MM.1S (cell line): ENCODE measurements at regions not wholly inside any gene's neighbourhood (a gene's known extent, or its start where the extent isn't known, plus 50 kb on each side); places are given as distances from the start of the nearest gene placed in this dataset.

Source experiments
- DNase-seq: peaks from one replicate; pipeline ENCODE4 v3.0.0-alpha.2; 2015
- H2AFZ ChIP-seq: fragments of 300-600 bp; sonication (generic); 2 replicates; pipeline ENCODE4 v1.6.0; 2016; ENCODE audit warnings: antibody characterized with exemption, low read length
- H3F3A ChIP-seq: fragments of 300-600 bp; sonication (generic); 2 replicates; pipeline ENCODE4 v1.6.1; 2016; ENCODE audit warnings: mild to moderate bottlenecking, antibody characterized with exemption, low read length, moderate library complexity, mixed read lengths; ENCODE audit not compliant: insufficient read depth
- H3K27ac ChIP-seq: fragments of 300-600 bp; sonication (generic); 2 replicates; pipeline ENCODE4 v1.5.1; 2016; ENCODE audit warnings: mild to moderate bottlenecking, low read length
- H3K27me3 ChIP-seq: fragments of 300-600 bp; sonication (generic); replicated peaks from 2 replicates; pipeline ENCODE4 v1.6.0; 2016; ENCODE audit warnings: low read length; ENCODE audit not compliant: insufficient read depth
- H3K36me3 ChIP-seq: fragments of 300-600 bp; sonication (generic); replicated peaks from 2 replicates; pipeline ENCODE4 v1.6.1; 2016; ENCODE audit warnings: mild to moderate bottlenecking, low read length, mixed read lengths; ENCODE audit not compliant: insufficient read depth
- H3K4me1 ChIP-seq: fragments of 300-600 bp; sonication (generic); 2 replicates; pipeline ENCODE4 v1.6.1; 2016; ENCODE audit warnings: low read length, mixed read lengths
- H3K4me2 ChIP-seq: fragments of 300-600 bp; sonication (generic); 2 replicates; pipeline ENCODE4 v1.6.0; 2016; ENCODE audit warnings: low read depth, low read length
- H3K4me3 ChIP-seq: fragments of 300-600 bp; sonication (generic); 2 replicates; pipeline ENCODE4 v1.5.1; 2016; ENCODE audit warnings: low read length, mixed read lengths
- H3K79me2 ChIP-seq: fragments of 300-600 bp; sonication (generic); 2 replicates; pipeline ENCODE4 v1.6.1; 2016; ENCODE audit warnings: mixed run types, low read length, mixed read lengths
- H3K9ac ChIP-seq: fragments of 300-600 bp; sonication (generic); 2 replicates; pipeline ENCODE4 v1.6.1; 2016; ENCODE audit warnings: low read length, mixed read lengths
- H3K9me2 ChIP-seq: fragments of 300-600 bp; sonication (generic); replicated peaks from 2 replicates; pipeline ENCODE4 v1.6.1; 2016; ENCODE audit warnings: mild to moderate bottlenecking, low read length, mixed read lengths; ENCODE audit not compliant: insufficient read depth
- H3K9me3 ChIP-seq: fragments of 300-600 bp; sonication (generic); replicated peaks from 2 replicates; pipeline ENCODE4 v1.6.1; 2016; ENCODE audit warnings: mild to moderate bottlenecking, low read length, mixed read lengths; ENCODE audit not compliant: insufficient read depth
- H4K20me1 ChIP-seq: fragments of 300-600 bp; sonication (generic); 2 replicates; pipeline ENCODE4 v1.6.1; 2016; ENCODE audit warnings: mild to moderate bottlenecking, low read length, moderate library complexity, mixed read lengths; ENCODE audit not compliant: insufficient read depth
- EZH2 ChIP-seq: fragments of 300-600 bp; sonication (generic); optimal IDR thresholded peaks from 2 replicates; pipeline ENCODE3; 2017; ENCODE audit warnings: low read depth, mild to moderate bottlenecking, antibody characterized with exemption, low read length, mixed read lengths
- EZH2phosphoT487 ChIP-seq: fragments of 300-600 bp; sonication (generic); IDR thresholded peaks from 2 replicates; pipeline ENCODE4 v1.6.1; 2018; ENCODE audit warnings: antibody characterized with exemption, low read length
- TF ChIP-seq, protein P1 (sequence below): fragments of 300-600 bp; sonication (generic); IDR thresholded peaks from 2 replicates; pipeline ENCODE4 v1.5.1; 2016; ENCODE audit warnings: antibody characterized with exemption, low read length, mixed read lengths

DNA sequence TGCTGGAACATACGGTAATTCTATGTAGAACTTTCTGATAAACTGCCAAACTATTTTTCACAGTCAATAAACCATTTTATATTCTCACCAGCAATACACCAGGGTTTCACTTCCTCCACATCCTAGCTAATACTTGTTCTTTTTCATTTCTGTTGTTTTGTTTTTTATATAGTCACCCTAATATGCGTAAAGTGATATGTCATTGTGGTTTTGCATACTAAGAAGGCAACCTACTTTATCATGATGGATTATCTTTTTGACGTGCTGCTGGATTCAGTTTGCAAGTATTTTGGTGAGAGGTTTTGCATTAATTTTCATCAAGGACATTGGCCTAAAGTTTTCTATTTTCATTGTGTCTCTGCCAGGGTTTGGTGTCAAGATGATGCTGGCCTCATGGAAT is 1384.1 kb downstream of the UQCRFS1 start:
- H3K36me3 ChIP-seq: no peaks in the 10 kb centered on the region
- no peaks in the 10 kb centered on the region for H4K20me1 ChIP-seq
- H3K4me3 ChIP-seq: no peak overlapping the region
- no peak for DNase-seq
- H3F3A ChIP-seq: no peaks in the 10 kb centered on the region
- H3K27me3 ChIP-seq: no peaks in the 10 kb centered on the region
- no peak overlapping the region for H3K4me2 ChIP-seq
- H3K9me2 ChIP-seq: no peaks in the 10 kb centered on the region
- H3K4me1 ChIP-seq: no peaks in the 10 kb centered on the region
- no peak for TF ChIP-seq EZH2phosphoT487
- no peak overlapping the region for H3K9ac ChIP-seq
- no peak overlapping the region for H2AFZ ChIP-seq
- H3K27ac ChIP-seq: no peak overlapping the region
- H3K9me3 ChIP-seq: no peaks in the 10 kb centered on the region
- no peaks in the 10 kb centered on the region for H3K79me2 ChIP-seq

DNA sequence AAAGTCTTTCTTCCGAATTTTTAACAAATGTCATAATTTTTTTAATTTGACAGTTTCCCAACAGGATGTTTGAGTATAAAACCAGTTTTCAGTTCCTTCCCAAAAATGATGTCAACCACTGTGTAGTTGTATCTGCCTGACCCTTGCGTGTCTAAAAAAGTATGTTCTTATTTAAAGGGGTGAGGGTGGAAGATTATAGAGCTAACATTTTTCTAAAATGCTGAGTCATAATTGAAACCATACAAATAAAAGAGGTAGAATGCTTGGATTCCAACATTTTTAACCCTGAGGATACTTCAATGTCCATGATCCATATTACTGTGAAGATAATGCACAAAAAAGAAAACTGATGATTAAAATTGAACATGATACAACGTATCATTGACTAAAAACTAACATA is 1388.8 kb downstream of the UQCRFS1 start:
- H3K9me3 ChIP-seq: no peaks in the 10 kb centered on the region
- no peak overlapping the region for H3K9ac ChIP-seq
- no peak overlapping the region for H3K4me2 ChIP-seq
- H3K79me2 ChIP-seq: no peaks in the 10 kb centered on the region
- H2AFZ ChIP-seq: no peak overlapping the region
- no peaks in the 10 kb centered on the region for H3K36me3 ChIP-seq
- H3K27ac ChIP-seq: no peak overlapping the region
- no peak for DNase-seq
- no peaks in the 10 kb centered on the region for H3K27me3 ChIP-seq
- H3F3A ChIP-seq: no peaks in the 10 kb centered on the region
- no peak overlapping the region for H3K4me3 ChIP-seq
- H3K9me2 ChIP-seq: no peaks in the 10 kb centered on the region
- TF ChIP-seq, protein P1, sequence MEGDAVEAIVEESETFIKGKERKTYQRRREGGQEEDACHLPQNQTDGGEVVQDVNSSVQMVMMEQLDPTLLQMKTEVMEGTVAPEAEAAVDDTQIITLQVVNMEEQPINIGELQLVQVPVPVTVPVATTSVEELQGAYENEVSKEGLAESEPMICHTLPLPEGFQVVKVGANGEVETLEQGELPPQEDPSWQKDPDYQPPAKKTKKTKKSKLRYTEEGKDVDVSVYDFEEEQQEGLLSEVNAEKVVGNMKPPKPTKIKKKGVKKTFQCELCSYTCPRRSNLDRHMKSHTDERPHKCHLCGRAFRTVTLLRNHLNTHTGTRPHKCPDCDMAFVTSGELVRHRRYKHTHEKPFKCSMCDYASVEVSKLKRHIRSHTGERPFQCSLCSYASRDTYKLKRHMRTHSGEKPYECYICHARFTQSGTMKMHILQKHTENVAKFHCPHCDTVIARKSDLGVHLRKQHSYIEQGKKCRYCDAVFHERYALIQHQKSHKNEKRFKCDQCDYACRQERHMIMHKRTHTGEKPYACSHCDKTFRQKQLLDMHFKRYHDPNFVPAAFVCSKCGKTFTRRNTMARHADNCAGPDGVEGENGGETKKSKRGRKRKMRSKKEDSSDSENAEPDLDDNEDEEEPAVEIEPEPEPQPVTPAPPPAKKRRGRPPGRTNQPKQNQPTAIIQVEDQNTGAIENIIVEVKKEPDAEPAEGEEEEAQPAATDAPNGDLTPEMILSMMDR: no peak
- TF ChIP-seq EZH2phosphoT487: no peak
- no peak for TF ChIP-seq EZH2
- no peaks in the 10 kb centered on the region for H3K4me1 ChIP-seq
- no peaks in the 10 kb centered on the region for H4K20me1 ChIP-seq

DNA sequence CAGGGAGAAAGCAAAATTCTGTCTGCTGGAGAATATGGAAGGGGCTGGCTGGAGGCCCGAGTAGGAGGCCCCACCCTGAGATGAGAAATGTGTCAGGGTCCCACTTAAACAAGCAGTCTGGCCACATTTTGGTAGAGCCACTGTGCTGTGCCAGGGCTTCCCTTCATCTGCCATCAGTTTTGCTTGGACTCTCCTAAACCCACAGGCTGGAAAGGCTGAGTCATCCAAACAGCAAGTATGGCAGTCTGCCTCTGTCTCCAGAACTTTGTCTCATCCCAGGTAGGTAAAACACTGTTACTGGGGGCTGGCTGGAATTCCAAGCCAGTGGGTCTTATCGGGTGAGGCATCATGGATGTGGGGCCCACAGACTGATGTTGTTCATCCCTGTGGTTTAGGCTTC is 1390.6 kb downstream of the UQCRFS1 start:
- DNase-seq: no peak
- Histone ChIP-seq H4K20me1 (no peaks in the 10 kb centered on the region), H3K36me3 (no peaks in the 10 kb centered on the region), H3K9me3 (no peaks in the 10 kb centered on the region), H3K27ac (no peak overlapping the region), H3K4me1 (no peaks in the 10 kb centered on the region), H3K9me2 (no peaks in the 10 kb centered on the region), H3K79me2 (no peaks in the 10 kb centered on the region), H3K9ac (no peak overlapping the region), H3K4me2 (no peak overlapping the region), H3K4me3 (no peak overlapping the region), H2AFZ (no peak overlapping the region), H3K27me3 (no peaks in the 10 kb centered on the region), H3F3A (no peaks in the 10 kb centered on the region)
- TF ChIP-seq, protein P1: no peak
- no peak for TF ChIP-seq EZH2phosphoT487
- no peak for TF ChIP-seq EZH2

DNA sequence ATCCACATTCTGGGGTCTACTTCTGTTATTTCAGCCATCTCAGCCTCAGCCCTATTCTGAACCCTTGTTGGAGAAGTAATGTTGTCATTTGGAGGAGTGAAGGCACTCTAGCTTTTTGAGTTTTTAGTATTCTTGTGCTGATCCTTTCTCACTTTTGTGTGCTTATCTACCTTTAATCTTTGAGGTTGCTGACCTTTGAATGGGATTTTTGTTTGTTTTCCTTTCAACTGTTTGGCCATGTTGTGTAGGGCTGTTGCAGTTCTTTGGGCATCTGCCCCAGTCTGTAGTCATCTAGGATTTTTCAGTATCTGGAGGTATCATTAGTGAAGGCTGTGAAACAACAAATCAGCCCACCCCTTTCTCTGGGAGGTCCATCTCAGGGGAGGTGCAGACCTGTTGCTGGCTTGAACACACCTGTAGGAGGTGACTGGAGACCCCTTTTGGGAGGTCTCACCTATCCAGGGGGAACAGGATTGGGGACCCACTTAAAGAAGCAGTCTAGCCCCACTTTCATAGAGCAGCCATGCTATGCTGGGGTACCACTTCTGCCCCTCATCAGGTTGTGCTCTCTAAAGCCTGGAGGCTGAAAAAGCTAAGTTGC is 1391.4 kb downstream of the UQCRFS1 start:
- DNase-seq: no peak
- Histone ChIP-seq H3K4me1 (no peaks in the 10 kb centered on the region), H2AFZ (no peak overlapping the region), H3K9me2 (no peaks in the 10 kb centered on the region), H3K4me2 (no peak overlapping the region), H3K9ac (no peak overlapping the region), H3K79me2 (no peaks in the 10 kb centered on the region), H3K9me3 (no peaks in the 10 kb centered on the region), H3K4me3 (no peak overlapping the region), H3K27ac (no peak overlapping the region), H3K36me3 (no peaks in the 10 kb centered on the region), H3F3A (no peaks in the 10 kb centered on the region), H3K27me3 (no peaks in the 10 kb centered on the region), H4K20me1 (no peaks in the 10 kb centered on the region)
- TF ChIP-seq, protein P1: no peak
- TF ChIP-seq EZH2 (no peak), EZH2phosphoT487 (no peak)
